Thoracic aorta (tissue), 2 donors: ENCODE measurements at regions not wholly inside any gene's neighbourhood (a gene's known extent, or its start where the extent isn't known, plus 50 kb on each side); places are given as distances from the start of the nearest gene placed in this dataset.

Experiments used
- ATAC-seq: fragments of 150-250 bp; one replicate; pipeline ENCODE4 v1.8.0; 2017; ENCODE audit warnings: low read depth; ENCODE audit not compliant: insufficient number of reproducible peaks, low FRiP score
- DNase-seq: peaks from one replicate; pipeline ENCODE4 v3.0.0-alpha.2; 2020; ENCODE audit warnings: low spot score
- H3K27ac ChIP-seq, 2 donors: fragments of 200-600 bp; sonication (generic); 1 replicate in 1 of 2; 2 replicates in 1 of 2; pipeline ENCODE4 v1.5.1; 2016; ENCODE audit warnings: mild to moderate bottlenecking in 2 of 2, moderate library complexity in 2 of 2
- H3K27me3 ChIP-seq: fragments of 200-600 bp; sonication (generic); replicated peaks from 2 replicates; pipeline ENCODE4 v1.6.0; 2016; ENCODE audit warnings: mild to moderate bottlenecking; ENCODE audit not compliant: insufficient read depth
- H3K36me3 ChIP-seq: fragments of 200-600 bp; sonication (generic); one replicate; pipeline ENCODE4 v1.5.1; 2016
- H3K4me1 ChIP-seq, 2 donors: fragments of 200-600 bp; sonication (generic); 1 replicate in 1 of 2; 2 replicates in 1 of 2; pipeline versions ENCODE4 v1.5.1 to v1.6.0; 2016; ENCODE audit warnings: low read depth in 2 of 2, mild to moderate bottlenecking in 1 of 2; ENCODE audit not compliant: control insufficient read depth in 1 of 2
- H3K4me3 ChIP-seq: fragments of 200-600 bp; sonication (generic); 2 replicates; pipeline ENCODE4 v1.5.1; 2016; ENCODE audit warnings: mild to moderate bottlenecking
- H3K9me3 ChIP-seq: fragments of 200-600 bp; sonication (generic); 2 replicates; pipeline ENCODE4 v1.5.1; 2016
- CTCF ChIP-seq: fragments of 200-600 bp; sonication (generic); IDR thresholded peaks from one replicate; pipeline ENCODE4 v1.5.1; 2019; ENCODE audit warnings: antibody characterized with exemption

GRCh38 chr10:130230036-130230435 lies 93.8 kb downstream of the GLRX3 start:
- no peaks in the 10 kb centered on the region for H3K36me3 ChIP-seq
- no peaks in the 10 kb centered on the region for H3K27me3 ChIP-seq
- DNase-seq (no peak), ATAC-seq (no peak)
- no peak for TF ChIP-seq CTCF
- no peak overlapping the region for H3K4me3 ChIP-seq
- no peaks in the 10 kb centered on the region for H3K9me3 ChIP-seq
- H3K27ac ChIP-seq, result no peak overlapping the region
- H3K4me1 ChIP-seq, result no peaks in the 10 kb centered on the region

- no peak for DNase-seq
- no peaks in the 10 kb centered on the region for H3K36me3 ChIP-seq
- no peaks in the 10 kb centered on the region for H3K4me1 ChIP-seq
- no peak for ATAC-seq
- no peaks in the 10 kb centered on the region for H3K9me3 ChIP-seq
- H3K27ac ChIP-seq, result no peak overlapping the region
- no peaks in the 10 kb centered on the region for H3K27me3 ChIP-seq
- no peak overlapping the region for H3K4me3 ChIP-seq
- no peak for TF ChIP-seq CTCF
These were observed 94.4 kb downstream of the GLRX3 start for GRCh38 chr10:130230611-130231010.

GRCh38 chr10:130231251-130231741 lies 95.1 kb downstream of the GLRX3 start:
- H3K27me3 ChIP-seq, result no peaks in the 10 kb centered on the region
- no peak for DNase-seq
- no peak for TF ChIP-seq CTCF

GRCh38 chr10:130232166-130233034 lies 96.2 kb downstream of the GLRX3 start:
- Histone ChIP-seq H3K4me1 (no peaks in the 10 kb centered on the region), H3K4me3 (no peak overlapping the region), H3K27me3 (no peaks in the 10 kb centered on the region), H3K27ac (no peak overlapping the region), H3K36me3 (no peaks in the 10 kb centered on the region), H3K9me3 (no peaks in the 10 kb centered on the region)
- ATAC-seq (no peak), DNase-seq (no peak)
- no peak for TF ChIP-seq CTCF

More at GRCh38 chr10:130231251-130231741, 95.1 kb downstream of the GLRX3 start:
- Histone ChIP-seq H3K27ac (no peak overlapping the region), H3K4me3 (no peak overlapping the region), H3K36me3 (no peaks in the 10 kb centered on the region), H3K4me1 (no peaks in the 10 kb centered on the region), H3K9me3 (no peaks in the 10 kb centered on the region)
- no peak for ATAC-seq

GRCh38 chr10:130233035-130233360 lies 96.8 kb downstream of the GLRX3 start:
- H3K27me3 ChIP-seq, result no peaks in the 10 kb centered on the region
- no peaks in the 10 kb centered on the region for H3K4me1 ChIP-seq
- no peak overlapping the region for H3K27ac ChIP-seq
- no peak for DNase-seq
- ATAC-seq, result no peak
- no peak overlapping the region for H3K4me3 ChIP-seq
- H3K36me3 ChIP-seq, result no peaks in the 10 kb centered on the region
- no peaks in the 10 kb centered on the region for H3K9me3 ChIP-seq
- no peak for TF ChIP-seq CTCF
